GM18498 (cell line): ENCODE measurements at regions not wholly inside any gene's neighbourhood (a gene's known extent, or its start where the extent isn't known, plus 50 kb on each side); places are given as distances from the start of the nearest gene placed in this dataset.

Experiments used
- ATAC-seq: cut with Tn5 transposase; IDR thresholded peaks from one replicate; pipeline ENCODE4 v1.9.1; 2021; ENCODE audit warnings: mild to moderate bottlenecking, moderate library complexity; ENCODE audit not compliant: unreplicated experiment

GRCh38 chr12:96131230-96131788 lies 62.9 kb upstream of the ELK3 start:
- no peak for ATAC-seq

GRCh38 chr12:96132819-96133218 lies 61.4 kb upstream of the ELK3 start:
- ATAC-seq, result no peak

- ATAC-seq, result no peak
Measured at GRCh38 chr12:96134200-96134599, 60.0 kb upstream of the ELK3 start.

- no peak for ATAC-seq
Measured at GRCh38 chr12:96136161-96136560, 58.0 kb upstream of the ELK3 start.

GRCh38 chr12:96136725-96137378 lies 57.3 kb upstream of the ELK3 start:
- no peak for ATAC-seq

- no peak for ATAC-seq
Measured at GRCh38 chr12:96140174-96140573, 54.0 kb upstream of the ELK3 start.

GRCh38 chr12:96141216-96141912 lies 52.8 kb upstream of the ELK3 start:
- no peak for ATAC-seq

GRCh38 chr12:96143392-96143791 lies 50.8 kb upstream of the ELK3 start:
- ATAC-seq, result no peak

- no peak for ATAC-seq
Measured at GRCh38 chr12:96143827-96144565, 50.2 kb upstream of the ELK3 start.
